ENCODE measurements at regions not wholly inside any gene's neighbourhood (a gene's known extent, or its start where the extent isn't known, plus 50 kb on each side); places are given as distances from the start of the nearest gene placed in this dataset.
"Not testable (repeated sequence)": the region's sequence is repeated elsewhere in the genome, so short reads cannot be mapped to it uniquely, and the experiment has no call there.

DNA sequence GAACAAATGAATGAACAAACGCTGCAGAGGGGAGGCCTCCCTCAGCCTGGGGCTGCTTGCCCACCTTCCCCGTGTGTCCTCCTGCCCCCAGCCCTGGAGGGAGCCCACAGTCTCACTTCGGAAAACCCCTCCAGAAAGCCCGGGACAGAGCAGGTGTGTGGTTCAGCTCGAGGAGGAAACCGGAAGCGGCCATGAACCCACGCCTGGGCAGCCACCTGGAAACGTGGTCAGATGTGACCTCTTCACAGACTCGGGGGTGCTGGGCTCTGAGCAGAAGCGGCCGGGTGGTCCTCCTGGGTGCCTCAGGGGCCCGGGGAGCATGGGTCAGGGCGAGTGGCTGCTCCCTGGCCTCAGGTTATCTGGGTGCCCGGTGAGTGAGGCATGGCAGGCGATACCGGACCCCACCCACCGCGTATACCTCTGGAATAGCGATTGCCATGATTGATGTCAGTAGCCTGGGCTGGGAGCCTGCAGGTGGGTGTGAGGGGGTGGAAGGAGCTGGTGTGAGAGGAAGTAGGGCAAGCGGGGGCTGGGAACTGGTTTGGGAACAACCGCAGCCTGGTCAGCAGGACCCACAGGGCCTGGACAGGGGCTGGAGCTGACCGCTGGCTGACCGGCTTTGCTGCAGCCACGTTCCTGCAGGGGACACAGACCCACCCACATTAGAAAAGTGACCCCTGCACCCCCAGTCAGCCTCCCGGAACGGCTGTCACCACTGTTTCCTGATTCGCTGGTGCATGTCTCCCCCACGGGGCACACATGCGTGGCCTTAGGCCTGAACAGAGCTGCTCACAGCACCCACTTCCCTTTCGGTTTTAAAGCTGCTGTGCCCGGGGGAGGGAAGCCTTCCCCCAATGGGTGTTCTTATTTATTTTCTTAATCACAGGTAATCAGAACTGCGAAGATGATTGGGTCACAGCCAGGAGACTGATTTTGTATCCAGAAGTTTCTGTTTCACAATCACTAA, 5465.1 kb upstream of the TPTE start:
- not testable (repeated sequence) for H3K4me1 Mint-ChIP-seq; H3K9me3 Mint-ChIP-seq; H3K27ac Mint-ChIP-seq; DNase-seq; H3K4me3 Mint-ChIP-seq; H3K36me3 Mint-ChIP-seq (ENCODE audit: low read depth); H3K27me3 Mint-ChIP-seq (ENCODE audit: low read depth, poor library complexity)

DNA sequence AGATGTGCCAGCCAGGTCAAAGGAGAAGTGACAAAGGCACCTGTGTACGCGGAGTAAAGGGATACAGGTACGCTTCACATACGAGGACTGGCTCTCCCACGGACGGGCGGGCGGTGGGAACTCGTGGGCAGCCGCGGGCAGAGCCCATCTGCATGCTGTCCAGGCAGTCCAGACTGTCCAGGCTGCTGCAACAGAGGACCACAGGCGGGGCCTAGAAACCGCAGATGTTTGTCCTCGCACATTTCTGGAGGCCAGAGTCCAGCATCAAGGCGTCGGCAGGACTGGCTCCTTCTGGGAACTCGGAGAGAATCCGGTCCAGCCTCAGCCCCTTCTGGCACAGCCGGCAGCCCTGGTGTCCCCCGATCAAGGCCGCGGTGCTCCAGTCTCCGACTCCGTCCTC, 5464.3 kb upstream of the TPTE start:
- H3K36me3 Mint-ChIP-seq (ENCODE audit: low read depth); DNase-seq; H3K4me3 Mint-ChIP-seq; H3K27me3 Mint-ChIP-seq (ENCODE audit: low read depth, poor library complexity); H3K4me1 Mint-ChIP-seq; H3K9me3 Mint-ChIP-seq; H3K27ac Mint-ChIP-seq: not testable (repeated sequence)

DNA sequence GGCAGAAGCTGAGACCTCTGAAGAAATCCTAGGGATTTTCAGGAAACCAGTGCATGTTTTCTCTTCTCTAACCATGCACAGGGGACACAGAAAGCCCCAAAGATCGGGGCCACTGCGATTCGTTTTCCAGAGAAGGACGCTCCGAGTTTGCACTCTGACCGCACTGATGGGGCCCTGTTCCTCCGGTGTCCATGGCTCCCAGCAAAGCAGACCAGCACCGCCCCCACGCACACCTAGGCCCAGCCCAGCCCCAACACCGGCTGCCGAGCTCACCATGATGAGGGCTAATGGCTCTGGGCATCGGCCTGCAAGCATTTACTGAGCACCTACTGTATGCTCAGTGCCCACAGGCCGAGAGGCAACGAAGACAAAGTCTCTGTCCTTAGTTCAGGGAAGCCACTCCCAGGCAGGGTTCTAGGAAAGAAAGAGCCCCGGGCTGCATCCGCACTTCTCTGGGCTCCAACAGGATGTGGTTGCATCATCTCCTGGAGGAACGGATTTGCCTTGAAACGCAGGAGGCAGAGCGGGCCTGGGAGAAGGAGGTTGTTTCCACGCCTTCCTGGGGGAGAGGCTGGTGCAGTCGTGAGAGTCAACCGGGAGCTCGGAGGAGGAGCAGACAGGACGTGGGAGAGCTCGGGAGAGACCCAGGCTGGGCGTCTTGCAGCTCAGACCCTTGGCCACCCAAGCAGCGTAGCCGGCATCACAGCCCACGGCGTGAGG, 5460.9 kb upstream of the TPTE start:
- not testable (repeated sequence) for H3K4me3 Mint-ChIP-seq; H3K27me3 Mint-ChIP-seq (ENCODE audit: low read depth, poor library complexity); H3K36me3 Mint-ChIP-seq (ENCODE audit: low read depth); H3K4me1 Mint-ChIP-seq; H3K9me3 Mint-ChIP-seq; DNase-seq; H3K27ac Mint-ChIP-seq

DNA sequence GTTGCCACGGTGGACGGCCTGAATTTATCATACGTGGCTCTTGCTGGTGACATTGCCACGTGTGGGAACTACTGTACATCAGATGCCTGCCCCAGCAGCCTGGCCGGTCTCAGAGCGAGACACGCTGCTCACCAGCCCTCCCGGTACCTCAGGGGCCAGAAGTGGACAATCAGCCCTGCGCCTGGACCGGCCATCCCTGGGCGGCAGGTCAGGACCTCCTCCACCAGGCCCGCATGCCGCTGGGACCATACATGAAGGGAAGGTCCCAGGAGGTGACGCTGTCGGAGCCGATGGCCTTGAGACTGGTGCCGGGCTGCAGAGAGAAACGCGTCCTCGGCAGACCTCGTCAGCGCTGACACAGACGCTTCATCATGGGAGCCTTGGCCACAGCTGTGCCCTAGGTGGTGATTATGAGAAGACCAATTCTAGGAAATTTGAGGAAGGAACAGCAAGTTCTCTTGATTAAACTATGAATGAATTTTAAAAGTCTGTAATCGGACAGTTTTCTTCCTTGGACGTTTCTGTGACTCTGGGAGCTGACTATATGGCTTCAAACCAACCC, 5456.7 kb upstream of the TPTE start:
- H3K27ac Mint-ChIP-seq; H3K27me3 Mint-ChIP-seq (ENCODE audit: low read depth, poor library complexity); H3K9me3 Mint-ChIP-seq; DNase-seq; H3K4me3 Mint-ChIP-seq; H3K36me3 Mint-ChIP-seq (ENCODE audit: low read depth); H3K4me1 Mint-ChIP-seq: not testable (repeated sequence)

DNA sequence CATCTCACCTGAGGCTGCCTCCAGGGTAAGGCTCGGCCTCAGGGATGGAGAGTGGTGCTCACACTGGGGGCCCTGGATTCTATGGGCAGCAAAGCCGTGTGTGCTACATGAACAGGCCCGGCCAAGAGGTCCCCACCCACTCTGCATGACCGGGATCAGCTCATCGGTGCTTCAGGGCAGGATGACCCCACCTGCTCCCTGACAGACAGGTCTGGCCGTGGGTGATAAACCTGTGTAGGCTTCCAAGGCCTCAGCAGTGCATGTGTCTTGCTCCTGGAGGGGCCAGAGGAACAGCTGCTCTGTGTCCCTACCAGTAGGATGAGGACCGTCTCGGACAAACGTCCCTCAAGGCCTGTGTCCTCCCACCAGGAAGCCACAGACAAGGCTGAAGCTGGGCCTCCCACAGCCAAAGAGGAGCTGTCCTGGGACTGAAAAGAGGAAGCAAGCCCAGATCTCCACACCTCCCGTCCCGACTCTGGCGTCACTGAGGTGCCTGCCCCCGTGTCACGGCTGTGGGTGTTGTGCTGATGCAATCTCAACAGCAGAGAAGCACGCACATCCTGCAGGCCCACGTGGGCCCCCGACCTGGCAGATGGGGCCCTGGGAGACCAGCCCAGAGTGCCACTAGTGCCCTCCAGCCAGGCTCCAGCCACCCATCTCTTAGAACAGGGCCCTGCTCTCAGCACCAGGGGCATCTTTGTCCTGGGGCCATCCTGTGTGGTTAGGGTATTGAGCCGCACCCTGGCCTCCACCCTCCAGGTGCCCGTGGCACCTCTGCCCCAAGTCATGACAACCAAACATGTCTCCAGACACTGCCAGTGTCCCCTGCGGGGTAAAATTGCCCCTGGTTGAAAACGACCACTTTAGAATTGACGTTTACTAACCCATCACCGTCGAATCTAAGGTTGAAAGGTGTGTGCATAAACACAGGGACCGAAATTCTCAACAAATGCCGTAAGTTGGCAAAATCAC, 5455.9 kb upstream of the TPTE start:
- not testable (repeated sequence) for H3K27me3 Mint-ChIP-seq (ENCODE audit: low read depth, poor library complexity); H3K36me3 Mint-ChIP-seq (ENCODE audit: low read depth); H3K9me3 Mint-ChIP-seq; H3K27ac Mint-ChIP-seq; H3K4me3 Mint-ChIP-seq; H3K4me1 Mint-ChIP-seq; DNase-seq

DNA sequence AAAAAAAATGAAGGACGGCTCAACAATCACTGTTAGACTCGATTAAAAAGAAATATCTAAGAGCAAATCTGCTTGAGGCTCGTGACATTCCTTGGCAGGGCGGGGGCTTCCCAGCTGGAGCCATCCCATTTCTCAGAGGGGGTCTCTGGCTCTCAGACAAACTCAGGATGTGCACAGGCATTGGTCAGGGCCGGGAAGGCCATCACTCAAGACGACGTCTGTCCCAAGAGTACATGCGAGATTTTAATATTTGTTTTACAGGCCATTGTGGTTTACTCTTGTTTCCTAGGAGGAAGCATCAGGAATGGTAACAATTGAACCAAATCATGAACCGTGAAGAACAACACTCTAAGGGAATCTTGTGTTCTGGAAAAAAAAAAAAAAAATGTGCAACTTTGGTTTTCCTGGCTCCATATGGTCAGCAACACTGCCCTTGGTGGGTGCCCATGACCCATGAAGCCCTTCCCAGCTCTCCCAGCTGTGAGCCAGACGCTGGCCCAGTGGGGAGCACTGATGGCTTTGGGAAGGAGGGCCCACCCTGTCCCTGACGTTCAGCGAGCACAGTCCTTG, 5454.6 kb upstream of the TPTE start:
- H3K27ac Mint-ChIP-seq; H3K36me3 Mint-ChIP-seq (ENCODE audit: low read depth); H3K27me3 Mint-ChIP-seq (ENCODE audit: low read depth, poor library complexity); H3K4me3 Mint-ChIP-seq; H3K9me3 Mint-ChIP-seq; H3K4me1 Mint-ChIP-seq; DNase-seq: not testable (repeated sequence)

DNA sequence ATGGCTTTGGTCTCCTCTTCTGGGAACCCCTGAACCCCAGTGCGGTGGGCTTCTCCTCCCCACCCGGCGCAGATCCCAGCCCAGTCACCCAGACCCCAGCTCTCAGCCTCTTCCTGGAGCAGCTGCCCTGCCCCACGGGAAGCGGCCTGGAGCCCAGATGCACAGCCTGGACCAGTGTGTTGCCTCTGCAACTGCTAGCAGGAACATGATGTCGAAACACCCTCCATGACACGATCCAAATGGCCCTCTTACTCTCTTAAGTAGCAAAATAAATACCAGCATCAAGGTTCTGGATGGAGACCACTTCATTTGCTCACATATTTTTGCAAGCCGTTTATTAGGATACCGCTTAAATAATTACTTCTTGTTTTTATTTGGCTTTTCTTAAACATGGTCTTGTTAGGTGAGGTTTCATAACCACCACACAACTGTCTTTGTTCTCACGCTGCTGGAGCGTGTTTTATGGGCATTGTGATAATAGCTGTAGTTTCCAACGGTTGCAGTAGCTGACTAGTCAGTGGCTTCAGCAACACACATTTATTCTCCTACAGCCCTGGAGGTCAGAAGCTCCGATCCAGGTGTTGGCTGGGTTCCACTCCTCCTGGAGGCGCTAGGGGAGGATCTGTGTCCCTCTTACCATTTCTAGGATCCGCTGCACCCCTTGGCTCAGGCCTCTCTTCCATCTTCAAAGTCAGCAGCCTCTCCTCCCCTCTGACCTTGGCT, 5453.9 kb upstream of the TPTE start:
- not testable (repeated sequence) for H3K36me3 Mint-ChIP-seq (ENCODE audit: low read depth); H3K4me1 Mint-ChIP-seq; H3K27me3 Mint-ChIP-seq (ENCODE audit: low read depth, poor library complexity); H3K27ac Mint-ChIP-seq; H3K4me3 Mint-ChIP-seq; H3K9me3 Mint-ChIP-seq; DNase-seq

DNA sequence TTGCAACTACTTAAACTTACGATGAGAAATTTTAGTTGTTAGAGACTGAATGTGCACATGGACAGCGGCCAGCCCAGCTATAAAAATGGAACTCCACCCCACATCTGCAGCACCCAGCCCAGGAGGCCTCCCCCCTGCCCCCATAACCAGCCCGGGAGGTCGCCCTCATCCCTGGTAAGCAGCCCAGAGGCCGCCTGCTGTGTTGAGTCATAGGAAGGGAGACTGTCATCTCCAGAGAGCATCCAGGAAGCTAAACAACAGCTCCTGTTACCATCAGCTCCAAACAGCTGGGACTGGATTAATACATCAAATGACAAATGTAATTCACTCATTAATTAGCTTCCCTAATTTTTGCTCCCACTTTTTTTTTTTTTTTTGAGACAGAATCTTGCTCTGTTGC, 5452.7 kb upstream of the TPTE start:
- H3K4me3 Mint-ChIP-seq; H3K36me3 Mint-ChIP-seq (ENCODE audit: low read depth); H3K9me3 Mint-ChIP-seq; H3K4me1 Mint-ChIP-seq; DNase-seq; H3K27ac Mint-ChIP-seq; H3K27me3 Mint-ChIP-seq (ENCODE audit: low read depth, poor library complexity): not testable (repeated sequence)

DNA sequence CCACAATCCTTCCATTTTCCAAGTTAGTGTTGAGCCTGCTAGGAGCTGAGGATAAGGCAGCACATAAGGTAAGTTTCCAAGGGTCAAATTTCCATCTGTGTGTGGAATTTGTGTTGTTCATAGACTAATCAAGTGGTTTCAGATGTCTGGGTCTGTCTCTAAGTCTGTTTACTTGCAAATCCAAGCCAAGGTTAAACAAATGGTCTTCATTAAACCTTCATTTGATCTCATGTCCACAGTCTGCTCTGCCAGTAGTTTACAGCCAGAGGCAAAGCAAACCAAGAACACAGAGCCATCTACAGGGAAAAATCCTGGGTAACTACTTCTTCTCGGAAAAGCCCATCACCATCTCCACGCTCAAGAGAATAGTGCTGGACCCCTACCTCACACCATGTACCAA, 5450.2 kb upstream of the TPTE start:
- DNase-seq; H3K4me3 Mint-ChIP-seq; H3K36me3 Mint-ChIP-seq (ENCODE audit: low read depth); H3K9me3 Mint-ChIP-seq; H3K27ac Mint-ChIP-seq; H3K27me3 Mint-ChIP-seq (ENCODE audit: low read depth, poor library complexity); H3K4me1 Mint-ChIP-seq: not testable (repeated sequence)

DNA sequence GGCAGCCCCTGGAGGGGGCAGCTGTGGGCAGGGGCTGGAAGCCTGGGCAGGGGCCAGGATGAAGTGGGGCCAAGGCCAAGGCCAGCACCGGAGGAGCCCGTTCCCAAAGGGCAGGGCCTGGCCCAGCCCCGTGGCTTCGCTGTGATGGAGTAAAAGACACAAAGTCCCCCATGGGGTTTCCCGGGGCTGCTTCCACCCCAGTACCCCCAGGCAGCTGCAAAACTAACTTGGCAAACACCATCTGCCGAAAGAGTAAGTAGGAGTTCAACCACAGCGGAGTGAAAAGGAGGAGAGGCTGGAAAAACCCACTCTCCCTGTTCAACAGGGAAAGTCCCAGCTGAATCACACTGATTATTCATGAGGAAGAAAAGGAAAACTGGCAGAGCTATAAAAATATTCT, 5444.5 kb upstream of the TPTE start:
- H3K4me3 Mint-ChIP-seq; DNase-seq; H3K27ac Mint-ChIP-seq; H3K27me3 Mint-ChIP-seq (ENCODE audit: low read depth, poor library complexity); H3K9me3 Mint-ChIP-seq; H3K4me1 Mint-ChIP-seq; H3K36me3 Mint-ChIP-seq (ENCODE audit: low read depth): not testable (repeated sequence)

DNA sequence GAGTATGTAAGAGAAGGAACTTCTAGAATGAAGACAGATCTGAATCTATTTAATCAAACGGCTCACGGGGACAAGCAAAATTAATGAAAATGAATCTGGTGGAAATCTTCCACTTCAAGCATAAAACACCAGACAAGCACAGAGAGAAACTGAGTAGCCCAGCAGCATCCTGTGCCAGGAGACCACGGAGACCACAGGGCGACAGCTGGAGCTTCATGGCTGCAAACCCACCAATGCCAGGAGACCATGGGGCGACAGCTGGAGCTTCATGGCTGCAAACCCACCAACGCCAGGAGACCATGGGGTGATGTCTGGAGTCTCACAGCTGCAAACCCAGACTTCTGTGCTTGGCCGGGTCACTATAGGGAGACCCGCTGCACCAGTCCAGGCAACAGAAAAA, 5442.0 kb upstream of the TPTE start:
- not testable (repeated sequence) for H3K4me3 Mint-ChIP-seq; H3K9me3 Mint-ChIP-seq; H3K4me1 Mint-ChIP-seq; DNase-seq; H3K27me3 Mint-ChIP-seq (ENCODE audit: low read depth, poor library complexity); H3K27ac Mint-ChIP-seq; H3K36me3 Mint-ChIP-seq (ENCODE audit: low read depth)

DNA sequence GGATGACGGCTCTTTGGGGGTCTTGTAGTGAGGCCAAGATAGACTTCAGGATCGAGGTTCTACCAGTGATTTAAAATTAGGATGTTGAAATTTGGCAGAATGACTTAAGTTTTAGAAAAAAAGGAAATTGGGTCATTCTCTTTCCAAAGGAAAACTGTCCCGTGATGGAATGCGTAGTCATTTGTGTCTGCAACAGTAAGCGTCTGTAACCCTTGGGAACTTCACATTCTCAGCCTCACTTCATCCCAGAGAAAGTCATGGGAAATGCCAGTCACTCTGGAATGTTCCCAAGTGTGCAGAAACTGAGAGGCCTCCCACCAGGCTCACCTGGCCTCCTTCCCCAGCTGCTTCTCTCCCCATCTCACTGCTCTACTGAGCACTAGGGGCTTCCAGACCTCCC, 5441.4 kb upstream of the TPTE start:
- H3K27me3 Mint-ChIP-seq (ENCODE audit: low read depth, poor library complexity); H3K4me3 Mint-ChIP-seq; H3K36me3 Mint-ChIP-seq (ENCODE audit: low read depth); H3K9me3 Mint-ChIP-seq; H3K4me1 Mint-ChIP-seq; H3K27ac Mint-ChIP-seq; DNase-seq: not testable (repeated sequence)

DNA sequence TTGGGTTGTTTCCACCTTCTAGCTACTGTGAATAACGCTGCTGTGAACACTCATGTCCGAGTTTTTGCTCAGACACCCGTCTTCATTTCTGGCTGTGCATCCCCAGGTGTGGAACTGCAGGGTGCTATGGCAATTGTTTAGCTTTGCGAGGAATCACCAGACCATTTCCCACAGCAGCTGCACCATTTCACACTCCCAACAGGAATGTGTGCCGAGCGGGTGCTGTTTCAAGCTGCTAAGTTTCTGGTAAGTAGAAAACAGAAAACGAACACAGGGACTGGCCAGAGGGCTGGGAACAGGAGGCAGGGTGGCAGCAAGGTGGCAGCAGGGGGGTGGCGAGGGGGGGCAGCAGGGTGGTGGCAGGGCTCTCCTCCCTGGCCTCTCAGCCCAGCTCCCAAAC, 5437.1 kb upstream of the TPTE start:
- H3K4me1 Mint-ChIP-seq; H3K4me3 Mint-ChIP-seq; H3K36me3 Mint-ChIP-seq (ENCODE audit: low read depth); H3K9me3 Mint-ChIP-seq; H3K27me3 Mint-ChIP-seq (ENCODE audit: low read depth, poor library complexity); H3K27ac Mint-ChIP-seq; DNase-seq: not testable (repeated sequence)

Measured in nephron progenitor cell (in vitro differentiated cells).